Thyroid gland (tissue), 4 donors: ENCODE measurements at regions not wholly inside any gene's neighbourhood (a gene's known extent, or its start where the extent isn't known, plus 50 kb on each side); places are given as distances from the start of the nearest gene placed in this dataset.

Experiments
- DNase-seq, 2 donors: peaks; one replicate each; pipeline ENCODE4 v3.0.0-alpha.2; 2019
- H3K27ac ChIP-seq, 3 donors: fragments of 200-600 bp; sonication (generic); 1 replicate in 2 of 3; 2 replicates in 1 of 3; pipeline ENCODE4 v1.5.1; 2016 to 2019; ENCODE audit warnings: mild to moderate bottlenecking in 1 of 3, moderate library complexity in 1 of 3
- H3K27me3 ChIP-seq: fragments of 200-600 bp; sonication (generic); one replicate; pipeline ENCODE4 v1.5.1; 2019
- H3K36me3 ChIP-seq, 2 donors: fragments of 200-600 bp; sonication (generic); one replicate each; pipeline ENCODE4 v1.5.1; 2016 to 2019
- H3K4me1 ChIP-seq, 2 donors: fragments of 200-600 bp; sonication (generic); one replicate each; pipeline ENCODE4 v1.5.1; 2017 to 2019
- H3K4me3 ChIP-seq, 3 donors: fragments of 200-600 bp; sonication (generic); replicated peaks in 1 of 3; 1 replicate in 2 of 3; 2 replicates in 1 of 3; pipeline ENCODE4 v1.5.1; 2016; ENCODE audit warnings: mild to moderate bottlenecking in 1 of 3
- H3K9me3 ChIP-seq: fragments of 200-600 bp; sonication (generic); one replicate; pipeline ENCODE4 v1.5.1; 2017
- CTCF ChIP-seq, 6 experiments: fragments of 200-600 bp in 3 of 6; fragments of 450-650 bp in 3 of 6; sonication (generic) in 3 of 6; IDR thresholded peaks; one replicate each; pipeline ENCODE4 v1.5.1; 2016 to 2019; ENCODE audit warnings: antibody characterized with exemption in 6 of 6, mild to moderate bottlenecking in 2 of 6, inconsistent platforms in 1 of 6, moderate library complexity in 1 of 6
- POLR2A ChIP-seq, 2 donors: fragments of 450-650 bp; IDR thresholded peaks; one replicate each; pipeline ENCODE4 v1.6.1; 2017; ENCODE audit warnings: antibody characterized with exemption in 2 of 2, mild to moderate bottlenecking in 2 of 2, moderate library complexity in 1 of 2
- WGBS, 2 donors: methylation state at CpG; one replicate each; pipeline ENCODE4 v1.1.5; 2017; 5-methylcytosine and 5-hydroxymethylcytosine counted together
- intact Hi-C: fragments of 100-400 bp; cut with DNase I; formaldehyde crosslinking; loops from one replicate; pipeline ENCODE4 v1.15.1; 2023

DNA sequence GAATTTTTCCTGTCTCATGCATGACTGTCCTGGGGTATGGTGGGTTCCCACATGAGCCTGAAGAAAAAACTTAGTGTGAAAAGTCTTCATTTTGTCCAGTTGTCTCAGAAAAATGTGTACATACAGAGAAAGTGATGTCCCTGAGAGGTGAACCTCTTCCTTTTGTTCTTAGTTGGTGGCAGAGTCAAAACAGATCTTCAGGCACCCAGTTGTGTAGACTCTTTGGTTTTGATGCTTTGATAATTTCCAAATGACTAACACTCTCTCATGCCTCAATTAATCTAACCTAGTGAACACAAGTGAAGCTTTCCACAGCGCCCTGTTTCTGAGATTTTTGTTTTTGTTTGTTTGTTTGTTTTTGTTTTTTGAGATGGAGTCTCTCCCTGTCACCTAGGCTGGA is 273.5 kb downstream of the PIK3C3 start:
- DNase-seq: no peak
- TF ChIP-seq POLR2A (IDR thresholded peaks at IDR 0.05): no peak
- TF ChIP-seq CTCF (IDR thresholded peaks at IDR 0.05): no peak
- Histone ChIP-seq H3K4me1 (no peaks in the 10 kb centered on the region), H3K36me3 (no peaks in the 10 kb centered on the region), H3K27ac (no peak overlapping the region), H3K9me3 (no peaks in the 10 kb centered on the region), H3K4me3 (no peak overlapping the region), H3K27me3 (no peaks in the 10 kb centered on the region)
- 93 to 94% methylated on average over 1 of the region's 1 CpG for WGBS, 2 donors
- intact Hi-C loops: no loop called here

DNA sequence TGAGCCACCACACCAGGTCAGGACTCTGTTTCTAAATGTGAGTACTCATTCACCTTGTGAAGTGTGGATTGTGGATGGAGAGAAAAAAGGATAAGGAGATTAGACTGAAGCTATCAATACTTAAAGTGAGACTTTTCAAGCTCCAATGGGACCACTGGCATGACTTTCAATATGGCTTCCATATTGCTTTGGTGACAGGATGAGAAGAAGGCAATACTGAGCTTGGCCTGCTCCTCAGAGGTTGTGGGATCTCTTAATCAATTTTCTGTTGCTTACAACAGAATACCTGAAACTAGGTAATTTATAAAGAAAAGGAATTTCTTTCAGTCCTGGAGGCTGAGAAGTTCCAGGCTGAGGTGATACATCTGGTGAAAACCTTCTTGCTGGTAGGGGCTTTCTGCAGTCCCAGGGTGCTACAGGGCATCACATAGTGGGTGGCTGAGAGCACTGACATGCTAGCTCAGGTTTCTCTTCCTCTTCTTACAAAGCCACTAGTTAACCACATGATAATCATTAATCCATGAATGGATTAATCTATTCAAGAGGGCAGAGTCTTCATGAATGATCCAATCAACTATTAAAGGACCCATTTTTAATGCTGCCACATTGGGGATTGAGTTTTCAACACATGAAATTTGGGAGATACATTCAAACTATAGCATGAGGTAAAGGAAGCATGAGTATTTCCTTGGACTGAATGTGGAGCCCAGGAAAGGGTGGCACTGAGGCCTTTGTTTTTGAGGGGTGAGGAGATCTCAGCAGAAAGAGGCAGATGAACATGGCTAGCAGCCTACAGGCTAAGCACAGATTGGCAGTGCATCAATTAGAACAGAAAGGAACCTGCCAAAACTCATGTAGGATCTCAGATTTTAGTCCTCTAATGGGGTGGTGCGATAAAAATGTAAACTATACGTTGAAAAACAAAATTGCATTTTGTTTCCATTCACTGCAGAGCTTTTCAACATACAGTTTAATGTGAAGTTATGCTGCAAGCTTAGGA is 274.5 kb downstream of the PIK3C3 start:
- TF ChIP-seq CTCF (IDR thresholded peaks at IDR 0.05): no peak
- TF ChIP-seq POLR2A (IDR thresholded peaks at IDR 0.05): no peak
- 94 to 98% methylated on average over 2 of the region's 2 CpGs for WGBS, 2 donors
- DNase-seq: no peak
- Histone ChIP-seq H3K4me3 (no peak overlapping the region), H3K27ac (no peak overlapping the region), H3K36me3 (no peaks in the 10 kb centered on the region), H3K9me3 (no peaks in the 10 kb centered on the region), H3K27me3 (no peaks in the 10 kb centered on the region), H3K4me1 (no peaks in the 10 kb centered on the region)
- intact Hi-C loops: no loop called here

GRCh38 chr18:42230636-42231035 is 275.6 kb downstream of the PIK3C3 start:
- H3K36me3 ChIP-seq: no peaks in the 10 kb centered on the region
- intact Hi-C loops: no loop called here
- H3K27me3 ChIP-seq: no peaks in the 10 kb centered on the region
- H3K9me3 ChIP-seq: no peaks in the 10 kb centered on the region
- no peak overlapping the region for H3K4me3 ChIP-seq
- no peak for TF ChIP-seq POLR2A (IDR thresholded peaks at IDR 0.05)
- TF ChIP-seq CTCF (IDR thresholded peaks at IDR 0.05): no peak
- H3K4me1 ChIP-seq: no peaks in the 10 kb centered on the region
- 65 to 68% methylated on average over 2 of the region's 2 CpGs for WGBS, 2 donors
- DNase-seq: no peak
- no peak overlapping the region for H3K27ac ChIP-seq

DNA sequence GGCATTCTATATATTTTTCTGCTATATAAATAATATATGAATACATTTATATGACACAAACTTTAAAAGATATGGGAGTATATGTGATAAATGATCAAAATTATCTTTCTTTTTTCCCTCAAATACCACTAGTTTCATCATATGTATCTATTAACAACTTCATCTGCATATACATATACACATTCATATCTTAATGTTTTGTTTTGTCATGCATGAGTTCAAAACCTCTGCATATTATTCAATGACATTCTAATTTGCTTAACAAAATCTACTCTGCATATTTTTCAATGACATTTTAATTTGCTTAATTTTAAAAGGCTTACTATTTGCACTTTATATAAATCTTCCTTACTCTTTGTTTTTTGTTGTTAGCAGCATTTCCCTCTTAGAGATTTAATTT is 276.2 kb downstream of the PIK3C3 start:
- DNase-seq: no peak
- Histone ChIP-seq H3K27me3 (no peaks in the 10 kb centered on the region), H3K36me3 (no peaks in the 10 kb centered on the region), H3K27ac (no peak overlapping the region), H3K4me3 (no peak overlapping the region), H3K4me1 (no peaks in the 10 kb centered on the region), H3K9me3 (no peaks in the 10 kb centered on the region)
- intact Hi-C loops: no loop called here
- no peak for TF ChIP-seq POLR2A (IDR thresholded peaks at IDR 0.05)
- no peak for TF ChIP-seq CTCF (IDR thresholded peaks at IDR 0.05)

GRCh38 chr18:42231796-42232195 is 276.8 kb downstream of the PIK3C3 start:
- intact Hi-C loops: no loop called here
- no peaks in the 10 kb centered on the region for H3K4me1 ChIP-seq
- no peak overlapping the region for H3K27ac ChIP-seq
- H3K27me3 ChIP-seq: no peaks in the 10 kb centered on the region
- no peaks in the 10 kb centered on the region for H3K9me3 ChIP-seq
- no peaks in the 10 kb centered on the region for H3K36me3 ChIP-seq
- WGBS, 2 donors: 84 to 93% methylated on average over 2 of the region's 2 CpGs
- TF ChIP-seq POLR2A (IDR thresholded peaks at IDR 0.05): no peak
- TF ChIP-seq CTCF (IDR thresholded peaks at IDR 0.05): no peak
- no peak for DNase-seq
- H3K4me3 ChIP-seq: no peak overlapping the region
